Vagina (tissue), 2 donors: ENCODE measurements at regions not wholly inside any gene's neighbourhood (a gene's known extent, or its start where the extent isn't known, plus 50 kb on each side); places are given as distances from the start of the nearest gene placed in this dataset.

Experiments used
- DNase-seq, 2 donors: peaks; one replicate each; pipeline ENCODE4 v3.0.0-alpha.2; 2017; ENCODE audit errors: extremely low spot score in 2 of 2
- H3K27ac ChIP-seq: fragments of 200-600 bp; sonication (generic); one replicate; pipeline ENCODE4 v1.5.1; 2019
- H3K27me3 ChIP-seq: fragments of 200-600 bp; sonication (generic); one replicate; pipeline ENCODE4 v1.5.1; 2019
- H3K36me3 ChIP-seq, 2 donors: fragments of 200-600 bp; sonication (generic); one replicate each; pipeline ENCODE4 v1.5.1; 2017 to 2019
- H3K4me1 ChIP-seq: fragments of 200-600 bp; sonication (generic); one replicate; pipeline ENCODE4 v1.5.1; 2019
- H3K4me3 ChIP-seq, 2 donors: fragments of 200-600 bp; sonication (generic); 1 replicate in 1 of 2; 2 replicates in 1 of 2; pipeline ENCODE4 v1.5.1; 2016 to 2019
- H3K9me3 ChIP-seq: fragments of 200-600 bp; sonication (generic); one replicate; pipeline ENCODE4 v1.5.1; 2019
- CTCF ChIP-seq, 3 experiments: fragments of 450-650 bp in 2 of 3; fragments of 200-600 bp in 1 of 3; sonication (generic) in 1 of 3; IDR thresholded peaks; one replicate each; pipeline ENCODE4 v1.5.1; 2017 to 2019; ENCODE audit warnings: antibody characterized with exemption in 3 of 3, mild to moderate bottlenecking in 2 of 3, moderate library complexity in 2 of 3
- POLR2A ChIP-seq, 2 donors: fragments of 450-650 bp; IDR thresholded peaks; one replicate each; pipeline ENCODE4 v1.6.1; 2017; ENCODE audit warnings: antibody characterized with exemption in 2 of 2, mild to moderate bottlenecking in 2 of 2, moderate library complexity in 2 of 2
- POLR2AphosphoS5 ChIP-seq, 2 donors: sonication (generic); formaldehyde crosslinking; IDR thresholded peaks; one replicate each; pipeline ENCODE4 v1.9.0; 2017; ENCODE audit warnings: antibody characterized with exemption in 2 of 2, mild to moderate bottlenecking in 2 of 2, low read depth in 1 of 2; ENCODE audit not compliant: insufficient read depth in 1 of 2
- intact Hi-C: fragments of 100-400 bp; cut with DNase I; formaldehyde crosslinking; loops from one replicate; pipeline ENCODE4 v1.15.1; 2023

- Histone ChIP-seq H3K9me3 (no peaks in the 10 kb centered on the region), H3K27ac (no peak overlapping the region), H3K4me3 (no peak overlapping the region), H3K36me3 (no peaks in the 10 kb centered on the region), H3K27me3 (no peaks in the 10 kb centered on the region), H3K4me1 (no peaks in the 10 kb centered on the region)
- no peak for DNase-seq
- intact Hi-C loops, result no loop called here
- no peak for TF ChIP-seq POLR2A (IDR thresholded peaks at IDR 0.05)
- TF ChIP-seq CTCF (IDR thresholded peaks at IDR 0.05), result no peak
- no peak for TF ChIP-seq POLR2AphosphoS5 (IDR thresholded peaks at IDR 0.05; ENCODE audit: insufficient read depth in 1 of 2, low read depth in 1 of 2)
Observed at GRCh38 chr15:101559952-101560351, 70.4 kb upstream of the PCSK6 start.

- no peaks in the 10 kb centered on the region for H3K27me3 ChIP-seq
- no peak overlapping the region for H3K27ac ChIP-seq
- DNase-seq, result no peak
- no peak overlapping the region for H3K4me3 ChIP-seq
- no peak for TF ChIP-seq POLR2AphosphoS5 (IDR thresholded peaks at IDR 0.05; ENCODE audit: insufficient read depth in 1 of 2, low read depth in 1 of 2)
- TF ChIP-seq CTCF (IDR thresholded peaks at IDR 0.05), result no peak
- no peak for TF ChIP-seq POLR2A (IDR thresholded peaks at IDR 0.05)
- no peaks in the 10 kb centered on the region for H3K36me3 ChIP-seq
- intact Hi-C loops, result no loop called here
- no peaks in the 10 kb centered on the region for H3K9me3 ChIP-seq
- H3K4me1 ChIP-seq, result no peaks in the 10 kb centered on the region
Observed at GRCh38 chr15:101558221-101558941, 68.9 kb upstream of the PCSK6 start.

GRCh38 chr15:101556273-101556672 lies 66.8 kb upstream of the PCSK6 start:
- H3K36me3 ChIP-seq, result no peaks in the 10 kb centered on the region
- intact Hi-C loops, result no loop called here
- H3K4me1 ChIP-seq, result no peaks in the 10 kb centered on the region
- H3K9me3 ChIP-seq, result no peaks in the 10 kb centered on the region
- H3K27me3 ChIP-seq, result no peaks in the 10 kb centered on the region
- DNase-seq, result peak in 1 of 2 donors; percentile 61
- TF ChIP-seq CTCF (IDR thresholded peaks at IDR 0.05), result no peak
- no peak for TF ChIP-seq POLR2A (IDR thresholded peaks at IDR 0.05)
- TF ChIP-seq POLR2AphosphoS5 (IDR thresholded peaks at IDR 0.05; ENCODE audit: insufficient read depth in 1 of 2, low read depth in 1 of 2), result no peak
- no peak overlapping the region for H3K27ac ChIP-seq
- H3K4me3 ChIP-seq, result no peak overlapping the region

- H3K9me3 ChIP-seq, result no peaks in the 10 kb centered on the region
- H3K27ac ChIP-seq, result no peak overlapping the region
- intact Hi-C loops, result no loop called here
- DNase-seq, result peak in 1 of 2 donors; percentile 70
- H3K36me3 ChIP-seq, result no peaks in the 10 kb centered on the region
- no peaks in the 10 kb centered on the region for H3K4me1 ChIP-seq
- no peak overlapping the region for H3K4me3 ChIP-seq
- TF ChIP-seq POLR2A (IDR thresholded peaks at IDR 0.05) (no peak), POLR2AphosphoS5 (IDR thresholded peaks at IDR 0.05; ENCODE audit: insufficient read depth in 1 of 2, low read depth in 1 of 2) (no peak), CTCF (IDR thresholded peaks at IDR 0.05) (no peak)
- H3K27me3 ChIP-seq, result no peaks in the 10 kb centered on the region
Observed at GRCh38 chr15:101554115-101554915, 64.8 kb upstream of the PCSK6 start.
